ENCODE measurements at regions not wholly inside any gene's neighbourhood (a gene's known extent, or its start where the extent isn't known, plus 50 kb on each side); places are given as distances from the start of the nearest gene placed in this dataset.

DNA sequence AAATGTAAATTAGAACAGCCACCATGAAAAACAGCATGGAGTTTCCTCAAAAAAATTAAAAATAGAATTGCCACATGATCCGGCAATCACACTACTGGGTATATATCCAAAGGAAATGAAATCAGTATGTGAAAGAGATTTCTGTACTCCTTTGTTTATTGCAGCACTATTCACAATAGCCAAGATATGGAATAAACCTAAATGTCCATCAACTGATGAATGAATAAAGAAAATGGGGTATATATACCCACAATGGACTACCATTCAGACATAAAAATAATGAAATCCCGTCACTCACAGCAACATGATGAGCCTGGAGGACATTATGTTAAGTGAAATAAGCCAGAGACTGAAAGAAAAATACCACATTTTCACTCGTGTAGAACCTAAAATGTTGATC, 296.9 kb downstream of the RAP2B start:
- TF ChIP-seq, protein P1, sequence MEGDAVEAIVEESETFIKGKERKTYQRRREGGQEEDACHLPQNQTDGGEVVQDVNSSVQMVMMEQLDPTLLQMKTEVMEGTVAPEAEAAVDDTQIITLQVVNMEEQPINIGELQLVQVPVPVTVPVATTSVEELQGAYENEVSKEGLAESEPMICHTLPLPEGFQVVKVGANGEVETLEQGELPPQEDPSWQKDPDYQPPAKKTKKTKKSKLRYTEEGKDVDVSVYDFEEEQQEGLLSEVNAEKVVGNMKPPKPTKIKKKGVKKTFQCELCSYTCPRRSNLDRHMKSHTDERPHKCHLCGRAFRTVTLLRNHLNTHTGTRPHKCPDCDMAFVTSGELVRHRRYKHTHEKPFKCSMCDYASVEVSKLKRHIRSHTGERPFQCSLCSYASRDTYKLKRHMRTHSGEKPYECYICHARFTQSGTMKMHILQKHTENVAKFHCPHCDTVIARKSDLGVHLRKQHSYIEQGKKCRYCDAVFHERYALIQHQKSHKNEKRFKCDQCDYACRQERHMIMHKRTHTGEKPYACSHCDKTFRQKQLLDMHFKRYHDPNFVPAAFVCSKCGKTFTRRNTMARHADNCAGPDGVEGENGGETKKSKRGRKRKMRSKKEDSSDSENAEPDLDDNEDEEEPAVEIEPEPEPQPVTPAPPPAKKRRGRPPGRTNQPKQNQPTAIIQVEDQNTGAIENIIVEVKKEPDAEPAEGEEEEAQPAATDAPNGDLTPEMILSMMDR (IDR thresholded peaks at IDR 0.05 in 8 of 11, conservative IDR thresholded peaks at IDR 0.05 in 3 of 11): no peak
- no peak for TF ChIP-seq POLR2AphosphoS5 (IDR thresholded peaks at IDR 0.05)

Measured in spleen (tissue), 7 donors.